Posterior vena cava (tissue), 2 donors: ENCODE measurements at regions not wholly inside any gene's neighbourhood (a gene's known extent, or its start where the extent isn't known, plus 50 kb on each side); places are given as distances from the start of the nearest gene placed in this dataset.
A peak's percentile ranks its signal among the peaks of the same experiment; 100 is the strongest.
"Not testable (repeated sequence)": the region's sequence is repeated elsewhere in the genome, so short reads cannot be mapped to it uniquely, and the experiment has no call there.

ENCODE experiments used
- DNase-seq: peaks from one replicate; pipeline ENCODE4 v3.0.0-alpha.2; 2020; ENCODE audit warnings: low spot score
- intact Hi-C, 2 donors: fragments of 100-400 bp; cut with DNase I; formaldehyde crosslinking; loops; one replicate each; pipeline versions ENCODE4 v1.14.1 to v1.14.2; 2022 to 2023
- donor health status: DM: yes; HTN: yes; CAD: no.
- donor health status: DM: yes; HTN: yes; CAD: no.

- intact Hi-C loops = no loop called here
- DNase-seq = no peak
These were observed 648.8 kb upstream of the KCNMB2 start for GRCh38 chr3:177887475-177887874.

- intact Hi-C loops = no loop called here
- DNase-seq = no peak
These were observed 647.1 kb upstream of the KCNMB2 start for GRCh38 chr3:177889161-177889560.

- intact Hi-C loops = no loop called here
- DNase-seq = no peak
These were observed 646.4 kb upstream of the KCNMB2 start for GRCh38 chr3:177889652-177890358.

GRCh38 chr3:177890359-177890683, 645.9 kb upstream of the KCNMB2 start:
- intact Hi-C loops = no loop called here
- no peak for DNase-seq

- intact Hi-C loops, DNase-seq: not testable (repeated sequence)
These were observed 644.7 kb upstream of the KCNMB2 start for GRCh38 chr3:177891569-177891968.

GRCh38 chr3:177893331-177893730, 642.9 kb upstream of the KCNMB2 start:
- DNase-seq = no peak
- intact Hi-C loops = no loop called here

- no peak for DNase-seq
- intact Hi-C loops = no loop called here
These were observed 642.0 kb upstream of the KCNMB2 start for GRCh38 chr3:177894081-177894728.

- intact Hi-C loops = no loop called here
- DNase-seq = no peak
These were observed 638.1 kb upstream of the KCNMB2 start for GRCh38 chr3:177898185-177898584.

- DNase-seq = no peak
- intact Hi-C loops = no loop called here
These were observed 636.8 kb upstream of the KCNMB2 start for GRCh38 chr3:177899275-177900067.

GRCh38 chr3:177902876-177903275, 633.4 kb upstream of the KCNMB2 start:
- DNase-seq = no peak
- intact Hi-C loops = no loop called here

GRCh38 chr3:177904621-177905020, 631.6 kb upstream of the KCNMB2 start:
- intact Hi-C loops = no loop called here

GRCh38 chr3:177905173-177906125, 630.8 kb upstream of the KCNMB2 start:
- DNase-seq = no peak
- intact Hi-C loops = no loop called here

More at GRCh38 chr3:177904621-177905020, 631.6 kb upstream of the KCNMB2 start:
- no peak for DNase-seq

GRCh38 chr3:177906126-177906511, 630.1 kb upstream of the KCNMB2 start:
- intact Hi-C loops = no loop called here
- no peak for DNase-seq

GRCh38 chr3:177906578-177907229, 629.5 kb upstream of the KCNMB2 start:
- intact Hi-C loops = no loop called here
- DNase-seq = no peak

GRCh38 chr3:177909530-177909929, 626.7 kb upstream of the KCNMB2 start:
- DNase-seq, intact Hi-C loops: not testable (repeated sequence)

- intact Hi-C loops = no loop called here
- peak; percentile 79 for DNase-seq
These were observed 622.0 kb upstream of the KCNMB2 start for GRCh38 chr3:177914224-177914623.

- no peak for DNase-seq
- intact Hi-C loops = no loop called here
These were observed 619.8 kb upstream of the KCNMB2 start for GRCh38 chr3:177916461-177916860.

- intact Hi-C loops = no loop called here
- DNase-seq = peak; percentile 55
These were observed 618.9 kb upstream of the KCNMB2 start for GRCh38 chr3:177917234-177917861.
